ENCODE measurements at regions not wholly inside any gene's neighbourhood (a gene's known extent, or its start where the extent isn't known, plus 50 kb on each side); places are given as distances from the start of the nearest gene placed in this dataset.
"Not testable (repeated sequence)": the region's sequence is repeated elsewhere in the genome, so short reads cannot be mapped to it uniquely, and the experiment has no call there.

DNA sequence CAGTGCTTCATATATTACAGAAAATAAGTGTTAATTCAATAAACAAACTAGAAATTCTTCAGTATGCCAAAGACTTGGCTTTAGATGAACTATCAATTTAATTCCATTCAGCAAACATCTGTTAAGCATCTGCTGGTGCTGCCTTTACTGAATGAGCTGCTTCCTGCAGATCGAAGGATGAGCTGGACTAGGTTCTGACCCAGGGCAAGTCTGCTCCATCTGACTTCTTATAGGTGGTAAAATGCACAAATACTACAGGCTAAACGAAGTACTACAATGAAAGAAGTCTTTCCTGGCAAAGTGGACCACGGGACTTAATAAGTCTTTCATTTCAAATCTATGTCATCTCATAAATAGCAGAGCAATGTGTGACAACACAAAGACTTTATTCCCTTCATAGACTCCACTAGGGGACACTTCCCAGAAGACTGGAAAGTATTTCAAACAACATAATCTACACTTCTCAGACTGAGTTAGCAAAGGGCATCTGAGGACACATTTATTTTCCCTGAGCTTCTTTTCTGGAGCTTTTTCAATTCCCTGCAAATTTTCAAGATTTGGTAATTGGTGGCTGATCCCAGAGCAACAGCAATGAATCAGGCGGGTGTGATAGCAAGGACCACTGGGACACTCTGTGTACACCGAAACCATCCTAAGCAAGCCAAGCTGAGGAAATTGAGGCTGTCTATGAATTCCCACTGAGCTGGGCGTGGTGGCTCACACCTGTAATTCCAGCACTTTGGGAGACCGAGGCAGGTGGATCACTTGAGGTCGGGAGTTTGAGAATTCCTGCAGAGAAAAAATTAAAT lies 108.9 kb upstream of the FRMD4A start:
- ATAC-seq (no peak), DNase-seq (no peak)
- Mint-ChIP-seq H3K4me3 (no peak overlapping the region), H3K4me1 (no peaks in the 10 kb centered on the region), H3K36me3 (ENCODE audit: low read depth) (no peaks in the 10 kb centered on the region), H3K27ac (no peak overlapping the region), H3K27me3 (peaks cover 5% of the 10 kb centered on the region), H3K9me3 (no peaks in the 10 kb centered on the region)

DNA sequence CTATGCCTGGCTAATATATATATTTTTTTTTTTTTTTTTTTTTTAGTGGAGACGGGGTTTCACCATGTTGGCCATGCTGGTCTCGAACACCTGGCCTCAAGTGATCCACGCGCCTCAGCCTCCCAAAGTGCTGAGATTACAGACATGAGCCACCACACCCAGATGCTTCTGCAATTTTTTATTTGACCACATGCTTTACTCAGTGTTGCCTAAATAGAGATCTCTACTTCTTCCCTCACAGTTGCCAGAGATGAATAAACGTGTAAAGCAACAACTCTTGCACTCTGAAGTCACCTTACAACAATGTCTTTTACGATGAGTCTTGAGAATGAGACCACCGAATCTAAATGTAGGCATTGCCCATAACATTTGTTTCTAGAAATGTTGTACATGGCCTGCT lies 107.9 kb upstream of the FRMD4A start:
- ATAC-seq, result no peak
- no peak overlapping the region for H3K4me3 Mint-ChIP-seq
- no peak for DNase-seq
- H3K27ac Mint-ChIP-seq, result no peak overlapping the region
- H3K9me3 Mint-ChIP-seq, result no peaks in the 10 kb centered on the region
- peaks cover 4% of the 10 kb centered on the region for H3K27me3 Mint-ChIP-seq
- no peaks in the 10 kb centered on the region for H3K4me1 Mint-ChIP-seq
- H3K36me3 Mint-ChIP-seq (ENCODE audit: low read depth), result no peaks in the 10 kb centered on the region

DNA sequence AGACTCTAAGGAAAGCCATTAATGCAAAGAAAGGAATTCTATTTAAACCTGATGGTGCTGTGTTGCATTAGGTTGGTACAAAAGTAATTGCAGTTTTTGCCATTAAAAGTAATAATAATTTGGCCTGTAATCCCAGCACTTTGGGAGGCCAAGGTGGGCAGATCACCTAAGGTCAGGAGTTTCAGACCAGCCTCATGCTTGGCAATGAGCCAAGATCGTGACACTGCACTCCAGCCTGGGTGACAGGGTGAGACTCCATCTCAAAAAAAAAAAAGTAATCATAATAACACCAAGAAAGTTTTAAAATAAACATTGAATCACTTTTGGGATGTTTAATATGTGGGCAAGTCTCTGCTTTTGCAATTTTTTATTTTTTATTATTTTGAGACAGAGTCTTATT lies 107.3 kb upstream of the FRMD4A start:
- H3K4me1 Mint-ChIP-seq, result no peaks in the 10 kb centered on the region
- no peaks in the 10 kb centered on the region for H3K36me3 Mint-ChIP-seq (ENCODE audit: low read depth)
- no peak overlapping the region for H3K27ac Mint-ChIP-seq
- DNase-seq (no peak), ATAC-seq (no peak)
- H3K9me3 Mint-ChIP-seq, result no peaks in the 10 kb centered on the region
- H3K4me3 Mint-ChIP-seq, result no peak overlapping the region
- peaks cover 4% of the 10 kb centered on the region for H3K27me3 Mint-ChIP-seq

DNA sequence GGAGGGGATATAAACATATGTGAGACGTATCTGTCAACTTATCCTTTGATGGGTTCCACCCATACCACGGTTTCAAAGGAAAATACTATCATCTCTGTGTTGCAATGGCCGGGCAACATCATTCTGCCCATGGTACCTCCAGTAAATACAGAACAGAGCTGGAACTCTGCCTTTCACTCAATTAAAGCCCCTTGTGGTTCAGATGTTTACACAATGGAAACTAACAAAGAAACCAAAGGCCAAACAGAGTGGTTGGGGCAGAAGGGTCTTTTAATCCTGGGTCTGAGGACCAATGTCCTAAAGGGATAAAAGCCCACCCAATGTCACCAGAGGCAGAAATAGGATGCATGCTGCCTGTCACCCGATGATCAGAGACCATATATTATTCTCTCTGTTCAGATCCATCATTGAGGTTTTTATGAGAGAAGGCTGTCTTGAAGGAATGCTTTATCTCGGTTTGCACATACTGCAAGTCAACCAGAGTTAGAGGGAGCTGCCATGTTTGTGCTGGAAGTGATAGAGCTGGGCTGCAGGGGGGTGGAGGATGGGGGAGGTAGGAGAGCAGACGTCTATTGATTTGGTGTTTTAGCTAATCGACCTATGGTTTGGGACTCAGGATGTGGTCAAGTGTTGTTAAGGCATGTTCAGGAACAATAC lies 105.4 kb upstream of the FRMD4A start:
- no peaks in the 10 kb centered on the region for H3K4me1 Mint-ChIP-seq
- no peak for DNase-seq
- no peaks in the 10 kb centered on the region for H3K9me3 Mint-ChIP-seq

DNA sequence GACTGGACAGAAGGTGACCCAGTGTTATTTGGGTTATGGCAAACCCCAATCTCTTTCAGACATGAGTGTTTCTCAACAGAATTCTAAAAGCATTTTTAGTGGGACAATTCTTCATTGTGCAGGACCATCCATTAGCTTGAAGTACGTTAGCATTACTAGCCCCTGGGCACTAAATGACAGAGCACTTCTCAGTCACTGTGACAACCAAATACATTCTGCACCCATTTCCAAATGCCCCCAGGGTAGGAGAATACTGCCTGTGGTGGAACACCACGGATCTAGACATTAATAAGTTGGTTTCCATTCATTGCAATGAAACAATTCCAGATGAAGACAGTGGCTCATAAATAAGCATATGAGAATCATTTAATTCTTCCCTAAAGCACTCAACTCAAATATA lies 102.4 kb upstream of the FRMD4A start:
- Mint-ChIP-seq H3K36me3 (ENCODE audit: low read depth) (no peaks in the 10 kb centered on the region), H3K4me3 (no peak overlapping the region), H3K27me3 (peaks cover 13% of the 10 kb centered on the region), H3K9me3 (no peaks in the 10 kb centered on the region), H3K4me1 (no peaks in the 10 kb centered on the region), H3K27ac (no peak overlapping the region)
- no peak for ATAC-seq
- no peak for DNase-seq

More for the DNA sequence above, 105.4 kb upstream of the FRMD4A start:
- H3K27me3 Mint-ChIP-seq, result peaks cover 3% of the 10 kb centered on the region
- H3K27ac Mint-ChIP-seq, result no peak overlapping the region
- no peaks in the 10 kb centered on the region for H3K36me3 Mint-ChIP-seq (ENCODE audit: low read depth)
- no peak for ATAC-seq
- H3K4me3 Mint-ChIP-seq, result no peak overlapping the region

DNA sequence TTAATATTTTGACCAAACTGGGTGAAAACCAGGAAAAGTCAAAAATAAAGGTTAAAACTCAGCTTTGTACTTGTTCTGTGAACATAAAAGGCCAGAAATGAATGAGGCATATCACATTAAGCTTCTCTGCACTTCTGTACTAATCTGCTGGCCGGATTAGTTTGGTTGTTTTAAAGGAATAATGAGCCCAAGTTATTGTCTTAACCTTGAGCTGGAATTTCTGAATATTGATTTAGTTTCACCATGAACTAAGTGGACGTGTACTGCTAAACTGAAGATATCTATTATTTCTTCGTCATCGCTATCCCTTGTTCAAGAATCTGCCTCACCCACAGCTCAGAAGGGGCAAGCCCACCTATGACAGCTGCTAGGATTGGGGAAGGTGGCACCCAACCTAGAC lies 101.1 kb upstream of the FRMD4A start:
- no peak overlapping the region for H3K4me3 Mint-ChIP-seq
- no peaks in the 10 kb centered on the region for H3K9me3 Mint-ChIP-seq
- no peak for DNase-seq
- ATAC-seq, result no peak
- H3K36me3 Mint-ChIP-seq (ENCODE audit: low read depth), result no peaks in the 10 kb centered on the region
- no peak overlapping the region for H3K27ac Mint-ChIP-seq
- H3K4me1 Mint-ChIP-seq, result no peaks in the 10 kb centered on the region
- peaks cover 20% of the 10 kb centered on the region for H3K27me3 Mint-ChIP-seq

DNA sequence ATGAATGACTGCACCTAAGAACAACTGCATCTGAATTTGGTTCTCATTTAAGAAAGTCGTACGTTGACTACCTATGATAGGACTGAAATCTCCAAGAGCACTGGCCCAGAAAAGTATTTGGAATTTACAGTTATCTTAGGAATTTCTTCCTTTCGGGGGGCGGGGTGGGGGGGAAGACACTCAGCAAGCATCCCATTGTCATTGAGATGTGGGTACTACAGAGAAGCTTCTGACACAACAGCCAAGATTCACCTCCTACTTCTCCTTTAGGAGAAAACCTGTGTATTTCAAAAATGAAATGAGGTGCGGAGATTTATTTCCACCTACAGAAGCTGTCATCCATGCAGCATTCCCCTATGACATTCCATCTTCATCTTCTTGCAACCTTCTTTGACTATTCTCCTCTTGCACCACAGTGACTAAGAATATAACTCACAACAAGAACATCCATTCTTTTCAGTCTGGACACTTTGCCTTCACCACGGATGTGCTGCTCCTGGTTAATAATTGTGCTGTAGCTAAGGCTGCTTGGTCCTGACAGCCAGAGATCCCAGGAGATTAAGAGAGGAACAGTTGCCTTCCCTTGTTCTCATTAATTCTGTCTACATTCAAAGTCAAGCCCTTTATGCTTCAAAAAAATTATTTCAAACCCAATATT lies 98.4 kb upstream of the FRMD4A start:
- H3K27ac Mint-ChIP-seq, result no peak overlapping the region
- ATAC-seq (no peak), DNase-seq (no peak)
- no peak overlapping the region for H3K4me3 Mint-ChIP-seq
- H3K9me3 Mint-ChIP-seq, result no peaks in the 10 kb centered on the region
- H3K4me1 Mint-ChIP-seq, result no peaks in the 10 kb centered on the region
- H3K36me3 Mint-ChIP-seq (ENCODE audit: low read depth), result no peaks in the 10 kb centered on the region
- H3K27me3 Mint-ChIP-seq, result peaks cover 27% of the 10 kb centered on the region

DNA sequence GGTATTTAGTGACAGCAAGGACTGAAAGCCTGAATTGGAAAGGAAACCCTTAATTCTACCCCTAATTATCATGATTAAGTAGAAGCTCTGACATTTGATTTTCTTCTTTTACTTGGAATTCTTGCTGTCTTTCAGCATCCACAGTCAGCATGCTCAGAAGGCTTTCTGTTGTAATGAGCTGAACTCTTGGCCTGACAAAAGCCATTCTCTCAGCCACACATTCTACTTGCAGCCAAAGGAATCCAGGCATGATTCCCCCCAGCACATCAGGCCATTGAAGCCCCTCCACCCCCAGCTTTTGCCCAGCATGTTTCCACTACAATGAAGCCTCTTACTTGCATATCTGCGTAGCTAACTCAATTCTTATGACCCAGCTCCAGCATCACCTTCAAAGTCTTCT lies 94.3 kb upstream of the FRMD4A start:
- peaks cover 35% of the 10 kb centered on the region for H3K27me3 Mint-ChIP-seq
- no peaks in the 10 kb centered on the region for H3K9me3 Mint-ChIP-seq
- H3K36me3 Mint-ChIP-seq (ENCODE audit: low read depth), result no peaks in the 10 kb centered on the region
- DNase-seq, result no peak
- H3K27ac Mint-ChIP-seq, result no peak overlapping the region
- H3K4me3 Mint-ChIP-seq, result no peak overlapping the region
- no peak for ATAC-seq
- no peaks in the 10 kb centered on the region for H3K4me1 Mint-ChIP-seq

DNA sequence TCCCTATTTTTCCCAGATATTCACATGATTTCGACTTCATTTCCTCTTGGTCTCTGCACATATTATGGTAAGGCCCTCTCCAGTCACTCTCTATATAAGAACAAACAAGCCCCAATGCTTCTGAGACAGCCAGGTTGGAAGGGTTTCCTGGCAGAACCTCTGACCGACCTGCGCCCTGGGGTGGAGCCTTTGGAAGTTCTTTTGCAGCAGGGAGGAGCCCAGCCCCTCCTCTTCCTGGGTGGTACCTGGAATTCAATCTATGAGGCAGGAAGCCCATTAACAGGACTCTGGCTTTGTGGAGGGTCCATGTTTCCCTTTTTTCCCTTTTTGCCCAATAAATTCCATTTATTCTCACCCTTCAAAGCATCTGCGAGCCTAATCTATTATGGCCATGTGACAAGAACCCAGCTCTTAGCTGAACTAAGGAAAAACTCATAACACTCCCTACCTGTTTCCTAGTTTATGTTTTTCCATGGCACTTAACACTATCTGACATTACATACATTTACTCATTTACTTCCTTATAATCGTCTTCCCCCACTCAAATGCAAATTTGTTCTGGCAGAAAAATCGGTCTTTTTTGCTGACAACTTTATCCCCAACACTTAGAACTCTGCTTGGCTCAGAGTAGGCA lies 92.5 kb upstream of the FRMD4A start:
- peaks cover 26% of the 10 kb centered on the region for H3K27me3 Mint-ChIP-seq
- no peak for ATAC-seq
- H3K27ac Mint-ChIP-seq, result no peak overlapping the region
- DNase-seq, result no peak
- H3K9me3 Mint-ChIP-seq, result no peaks in the 10 kb centered on the region
- H3K4me1 Mint-ChIP-seq, result no peaks in the 10 kb centered on the region
- no peak overlapping the region for H3K4me3 Mint-ChIP-seq
- no peaks in the 10 kb centered on the region for H3K36me3 Mint-ChIP-seq (ENCODE audit: low read depth)

DNA sequence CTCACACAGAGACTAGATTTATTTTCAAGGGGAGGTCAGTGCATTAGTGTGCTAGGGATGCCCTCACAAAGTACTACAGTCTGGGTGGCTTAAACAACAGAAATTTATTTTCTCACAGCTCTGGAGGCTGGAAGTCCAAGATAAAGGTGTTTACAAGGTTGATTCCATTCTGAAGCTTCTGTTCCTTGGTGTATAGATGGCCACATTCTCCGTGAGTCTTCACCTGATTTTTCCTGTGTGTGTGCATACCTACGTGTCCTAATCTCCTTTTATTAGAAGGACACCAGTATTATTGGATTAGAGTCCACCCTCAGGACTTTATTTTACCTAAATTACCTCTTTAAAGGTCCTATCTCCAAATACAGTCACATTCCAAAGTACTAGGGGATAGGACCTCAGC lies 91.7 kb upstream of the FRMD4A start:
- H3K27me3 Mint-ChIP-seq, result peaks cover 25% of the 10 kb centered on the region
- no peaks in the 10 kb centered on the region for H3K4me1 Mint-ChIP-seq
- H3K4me3 Mint-ChIP-seq, result no peak overlapping the region
- H3K36me3 Mint-ChIP-seq (ENCODE audit: low read depth), result no peaks in the 10 kb centered on the region
- DNase-seq (no peak), ATAC-seq (no peak)
- H3K9me3 Mint-ChIP-seq, result no peaks in the 10 kb centered on the region
- H3K27ac Mint-ChIP-seq, result no peak overlapping the region

DNA sequence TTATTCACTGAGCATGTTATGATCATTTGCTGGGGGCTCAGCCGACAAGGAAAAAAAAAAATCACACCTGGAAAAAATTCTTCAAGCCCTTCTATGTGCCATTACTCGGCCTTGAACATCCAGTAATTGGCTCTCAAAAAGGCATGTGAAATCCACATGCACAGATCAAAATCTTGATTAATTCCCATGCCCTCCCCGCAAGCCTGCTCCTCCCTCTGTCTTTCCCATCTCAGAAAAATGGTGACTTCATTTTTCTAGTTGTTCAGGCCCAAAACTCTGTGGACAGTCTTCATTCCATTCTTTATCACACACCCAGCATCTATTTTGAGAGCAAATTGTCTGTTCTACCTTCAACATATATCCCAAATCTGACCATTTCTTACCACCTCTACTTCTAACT lies 91.2 kb upstream of the FRMD4A start:
- H3K4me3 Mint-ChIP-seq, result no peak overlapping the region
- ATAC-seq (no peak), DNase-seq (no peak)
- no peaks in the 10 kb centered on the region for H3K9me3 Mint-ChIP-seq
- no peaks in the 10 kb centered on the region for H3K4me1 Mint-ChIP-seq
- no peaks in the 10 kb centered on the region for H3K36me3 Mint-ChIP-seq (ENCODE audit: low read depth)
- H3K27me3 Mint-ChIP-seq, result peaks cover 26% of the 10 kb centered on the region
- H3K27ac Mint-ChIP-seq, result no peak overlapping the region

DNA sequence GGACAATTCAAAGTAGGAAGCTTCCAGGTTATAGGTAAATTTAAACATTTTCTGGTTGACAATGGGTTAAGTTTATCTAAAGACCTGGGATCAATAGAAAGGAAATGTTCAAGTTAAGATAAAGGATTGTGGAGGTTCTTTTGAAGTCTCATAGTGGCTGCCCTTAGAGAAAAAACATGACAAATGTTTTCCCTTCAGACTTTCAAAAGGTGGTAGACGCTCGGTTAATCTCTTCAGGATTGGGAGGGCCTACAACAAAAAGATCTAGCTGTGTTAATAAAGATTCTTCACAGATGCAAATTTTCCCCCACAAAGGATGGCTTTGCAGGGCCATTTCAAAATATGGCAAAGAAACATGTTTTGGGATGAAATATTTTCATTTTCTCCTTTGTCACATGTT lies 86.6 kb upstream of the FRMD4A start:
- peaks cover 38% of the 10 kb centered on the region for H3K27me3 Mint-ChIP-seq
- not testable (repeated sequence) for H3K27ac Mint-ChIP-seq; ATAC-seq; DNase-seq; H3K36me3 Mint-ChIP-seq (ENCODE audit: low read depth); H3K9me3 Mint-ChIP-seq; H3K4me3 Mint-ChIP-seq; H3K4me1 Mint-ChIP-seq

DNA sequence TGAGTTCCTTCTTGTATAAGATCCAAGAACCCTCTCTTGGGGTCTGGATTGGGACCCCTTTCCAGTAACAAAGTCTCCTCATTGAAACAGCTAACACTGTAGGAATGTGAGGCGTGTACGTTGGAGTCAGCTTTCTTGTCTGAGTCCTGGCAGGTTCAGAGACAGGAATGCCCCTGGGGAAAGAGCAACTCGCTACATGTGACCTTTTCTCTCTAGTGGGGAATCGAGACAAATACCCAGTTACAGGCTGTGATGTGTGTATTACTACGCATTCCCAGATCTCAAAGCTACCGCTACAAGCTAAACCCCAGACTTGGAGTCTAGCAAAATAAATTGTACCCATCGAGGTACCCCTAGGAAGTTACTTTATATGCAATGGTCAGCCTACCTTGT lies 85.6 kb upstream of the FRMD4A start:
- no peaks in the 10 kb centered on the region for H3K4me1 Mint-ChIP-seq
- DNase-seq (no peak), ATAC-seq (no peak)
- H3K9me3 Mint-ChIP-seq, result no peaks in the 10 kb centered on the region
- H3K27me3 Mint-ChIP-seq, result peaks cover 39% of the 10 kb centered on the region
- no peak overlapping the region for H3K4me3 Mint-ChIP-seq
- H3K27ac Mint-ChIP-seq, result no peak overlapping the region
- no peaks in the 10 kb centered on the region for H3K36me3 Mint-ChIP-seq (ENCODE audit: low read depth)

DNA sequence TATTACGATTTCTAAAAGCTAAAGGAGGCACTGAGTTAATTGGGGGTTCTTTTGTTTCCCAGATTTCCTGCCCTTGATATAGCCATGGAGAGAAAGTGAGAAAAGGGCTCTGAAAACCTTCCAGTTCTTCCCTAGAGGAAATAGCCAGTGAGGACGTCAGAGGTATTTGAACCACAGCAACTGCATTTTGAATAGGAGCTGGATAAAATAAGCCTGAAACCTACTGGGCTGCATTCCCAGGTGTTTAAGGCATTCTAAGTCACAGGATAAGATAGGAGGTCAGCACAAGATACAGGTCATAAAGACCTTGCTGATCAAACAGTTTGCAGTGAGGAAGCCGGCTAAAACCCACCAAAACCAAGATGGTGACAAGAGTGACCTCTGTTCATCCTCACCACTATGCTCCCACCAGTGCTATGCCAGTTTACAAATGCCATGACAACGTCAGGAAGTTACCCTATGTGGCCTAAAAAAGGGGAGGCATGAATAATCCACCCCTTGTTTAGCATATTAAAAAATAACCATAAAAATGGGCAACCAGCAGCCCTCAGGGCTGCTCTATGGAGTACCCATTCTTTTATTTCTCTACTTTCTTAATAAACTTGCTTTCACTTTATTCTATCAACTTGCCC lies 85.1 kb upstream of the FRMD4A start:
- peaks cover 4% of the 10 kb centered on the region for H3K9me3 Mint-ChIP-seq
- peaks cover 3% of the 10 kb centered on the region for H3K4me1 Mint-ChIP-seq
- ATAC-seq (no peak), DNase-seq (no peak)
- H3K27me3 Mint-ChIP-seq, result peaks cover 43% of the 10 kb centered on the region
- H3K27ac Mint-ChIP-seq, result no peak overlapping the region
- H3K36me3 Mint-ChIP-seq (ENCODE audit: low read depth), result no peaks in the 10 kb centered on the region
- no peak overlapping the region for H3K4me3 Mint-ChIP-seq

Data from activated naive CD8-positive, alpha-beta T cell treated with anti-CD3 and anti-CD28 coated beads, Interleukin-2, amount 50 U/mL, for 24 hours (primary cell).